Panc1 (cell line): ENCODE measurements at regions not wholly inside any gene's neighbourhood (a gene's known extent, or its start where the extent isn't known, plus 50 kb on each side); places are given as distances from the start of the nearest gene placed in this dataset.
"Not testable (repeated sequence)": the region's sequence is repeated elsewhere in the genome, so short reads cannot be mapped to it uniquely, and the experiment has no call there.

Experiments used
- ATAC-seq: fragments of 200-7000 bp; cut with Tn5 transposase; 2 replicates; pipeline ENCODE4 v1.9.1; 2020; ENCODE audit warnings: mild to moderate bottlenecking, moderate library complexity
- BruUV-seq: library from RNA; stranded (reverse); fragments of 400-500 nt; replicated peaks from 2 replicates; lab custom pipeline; 2021; lab: Mats Ljungman, UMichigan
- CTCF ChIA-PET: fragments of 300-600 bp; sonication (Branson Sonifier 250); formaldehyde crosslinking; loops from one replicate; lab custom pipeline; 2022; ENCODE audit warnings: antibody characterized with exemption; lab: Charles Lee
- POLR2A ChIA-PET: fragments of 300-600 bp; sonication (Branson Sonifier 250); formaldehyde crosslinking; loops from one replicate; lab custom pipeline; 2022; ENCODE audit warnings: antibody characterized with exemption; lab: Charles Lee
- DNase-seq: peaks from one replicate; pipeline ENCODE4 v3.0.0-alpha.2; 2010; ENCODE audit warnings: low read depth, low spot score
- H3K27ac ChIP-seq: 2 replicates; pipeline ENCODE4 v1.5.1; 2011; ENCODE audit warnings: mild to moderate bottlenecking, low read length, inconsistent platforms
- H3K27me3 ChIP-seq: fragments of 200-500 bp; sonication (Bioruptor generic); 2 replicates; pipeline ENCODE4 v1.6.0; 2014; ENCODE audit warnings: low read length, inconsistent platforms; ENCODE audit not compliant: control insufficient read depth, insufficient read depth
- H3K36me3 ChIP-seq: fragments of 200-500 bp; sonication (Bioruptor generic); 2 replicates; pipeline ENCODE4 v1.5.1; 2014; ENCODE audit warnings: inconsistent platforms, mild to moderate bottlenecking, low read length, moderate library complexity; ENCODE audit not compliant: control insufficient read depth, insufficient read depth
- H3K4me1 ChIP-seq: 2 replicates; pipeline ENCODE4 v1.5.1; 2011; ENCODE audit warnings: inconsistent platforms, mild to moderate bottlenecking, low read length, moderate library complexity; ENCODE audit not compliant: control insufficient read depth, insufficient read depth
- H3K4me3 ChIP-seq, 2 experiments: 2 replicates each; pipeline ENCODE4 v1.5.1; 2011 to 2012; ENCODE audit warnings: low read depth in 2 of 2, low read length in 2 of 2, mild to moderate bottlenecking in 2 of 2, inconsistent platforms in 1 of 2, moderate library complexity in 1 of 2
- H3K9me3 ChIP-seq: fragments of 200-500 bp; sonication (Bioruptor generic); 2 replicates; pipeline ENCODE4 v1.5.1; 2014; ENCODE audit warnings: low read depth, mild to moderate bottlenecking, inconsistent platforms, low read length, moderate library complexity; ENCODE audit not compliant: control insufficient read depth, insufficient read depth
- CTCF ChIP-seq: fragments of 450-650 bp; IDR thresholded peaks from 2 replicates; pipeline ENCODE4 v1.5.1; 2017; ENCODE audit warnings: mild to moderate bottlenecking
- REST ChIP-seq, 2 experiments: IDR thresholded peaks; 2 replicates each; pipeline ENCODE4 v1.6.1; 2011 to 2012; ENCODE audit warnings: low read depth in 2 of 2, control low read depth in 1 of 2, low read length in 1 of 2, mild to moderate bottlenecking in 1 of 2, moderate library complexity in 1 of 2; ENCODE audit not compliant: insufficient read depth in 1 of 2
- SIN3A ChIP-seq: IDR thresholded peaks from 2 replicates; pipeline ENCODE4 v1.6.1; 2012; ENCODE audit warnings: low read depth, mild to moderate bottlenecking, low read length, moderate library complexity, borderline replicate concordance; ENCODE audit not compliant: insufficient read depth
- TCF7L2 ChIP-seq: IDR thresholded peaks from 2 replicates; pipeline ENCODE4 v1.6.1; 2011; ENCODE audit warnings: mild to moderate bottlenecking, low read depth, low read length, inconsistent platforms
- in situ Hi-C: cut with HindIII; loops from 2 replicates; pipeline ENCODE4 v1.10.0; 2016; ENCODE audit warnings: low sequenced_read_pairs, low pct_unique_long_range_greater_than_20kb
- intact Hi-C: fragments of 100-400 bp; cut with micrococcal nuclease; formaldehyde crosslinking; loops from one replicate; pipeline ENCODE4 v1.10.0; 2022; ENCODE audit not compliant: unreplicated experiment

- ChIA-PET POLR2A (no interaction called here), CTCF (no interaction called here)
- Histone ChIP-seq H3K4me1 (no peaks in the 10 kb centered on the region), H3K27ac (no peak overlapping the region), H3K9me3 (0 out of 2 replicates have a peak, but pooled peaks cover 2% of the 10 kb centered on the region), H3K36me3 (no peaks in the 10 kb centered on the region), H3K27me3 (no peaks in the 10 kb centered on the region; the same call in 1 of the 2 replicates), H3K4me3 (no peak overlapping the region)
- intact Hi-C loops (no loop called here), in situ Hi-C loops (no loop called here)
- DNase-seq (no peak), ATAC-seq (no peak)
- no TSS peak for BruUV-seq
- no peak for TF ChIP-seq CTCF
- TF ChIP-seq REST (IDR thresholded peaks at IDR 0.05; ENCODE audit: insufficient read depth in 1 of 2, low read depth in 2 of 2, low read length in 1 of 2) = no peak
- no peak for TF ChIP-seq SIN3A
- TF ChIP-seq TCF7L2 = no peak
Measured at GRCh38 chr12:115370207-115370606, 686.2 kb upstream of the TBX3 start.

- in situ Hi-C loops, ATAC-seq, H3K9me3 ChIP-seq, H3K27me3 ChIP-seq, BruUV-seq, H3K36me3 ChIP-seq, POLR2A ChIA-PET, H3K4me3 ChIP-seq, CTCF ChIA-PET, H3K27ac ChIP-seq, H3K4me1 ChIP-seq, DNase-seq, intact Hi-C loops: not testable (repeated sequence)
Measured at GRCh38 chr12:115366277-115366676, 682.3 kb upstream of the TBX3 start.

- H3K36me3 ChIP-seq, intact Hi-C loops, BruUV-seq, ATAC-seq, H3K4me3 ChIP-seq, H3K27ac ChIP-seq, CTCF ChIA-PET, H3K9me3 ChIP-seq, H3K4me1 ChIP-seq, in situ Hi-C loops, DNase-seq, H3K27me3 ChIP-seq, POLR2A ChIA-PET: not testable (repeated sequence)
Measured at GRCh38 chr12:115365765-115366164, 681.8 kb upstream of the TBX3 start.
